GM06990 (cell line): ENCODE measurements at regions not wholly inside any gene's neighbourhood (a gene's known extent, or its start where the extent isn't known, plus 50 kb on each side); places are given as distances from the start of the nearest gene placed in this dataset.

Source experiments
- DNase-seq: peaks from one replicate; pipeline ENCODE4 v3.0.0-alpha.2; 2011; ENCODE audit not compliant: insufficient read length; ENCODE audit errors: extremely low read depth
- H3K27me3 ChIP-seq: replicated peaks from 2 replicates; pipeline ENCODE4 v1.6.0; 2011; ENCODE audit warnings: low read length; ENCODE audit not compliant: control insufficient read depth, insufficient read depth
- H3K36me3 ChIP-seq: 2 replicates; pipeline ENCODE4 v1.5.1; 2011; ENCODE audit warnings: low read length; ENCODE audit not compliant: control insufficient read depth, insufficient read depth
- H3K4me3 ChIP-seq: replicated peaks from 2 replicates; pipeline ENCODE4 v1.5.1; 2011; ENCODE audit warnings: low read depth, mild to moderate bottlenecking, control low read depth, low read length
- TF ChIP-seq, protein P1 (sequence below): IDR thresholded peaks from 2 replicates; pipeline ENCODE4 v1.5.1; 2011; ENCODE audit warnings: low read length, control low read depth, mild to moderate bottlenecking, inconsistent platforms; ENCODE audit not compliant: insufficient read depth, poor library complexity, severe bottlenecking

DNA sequence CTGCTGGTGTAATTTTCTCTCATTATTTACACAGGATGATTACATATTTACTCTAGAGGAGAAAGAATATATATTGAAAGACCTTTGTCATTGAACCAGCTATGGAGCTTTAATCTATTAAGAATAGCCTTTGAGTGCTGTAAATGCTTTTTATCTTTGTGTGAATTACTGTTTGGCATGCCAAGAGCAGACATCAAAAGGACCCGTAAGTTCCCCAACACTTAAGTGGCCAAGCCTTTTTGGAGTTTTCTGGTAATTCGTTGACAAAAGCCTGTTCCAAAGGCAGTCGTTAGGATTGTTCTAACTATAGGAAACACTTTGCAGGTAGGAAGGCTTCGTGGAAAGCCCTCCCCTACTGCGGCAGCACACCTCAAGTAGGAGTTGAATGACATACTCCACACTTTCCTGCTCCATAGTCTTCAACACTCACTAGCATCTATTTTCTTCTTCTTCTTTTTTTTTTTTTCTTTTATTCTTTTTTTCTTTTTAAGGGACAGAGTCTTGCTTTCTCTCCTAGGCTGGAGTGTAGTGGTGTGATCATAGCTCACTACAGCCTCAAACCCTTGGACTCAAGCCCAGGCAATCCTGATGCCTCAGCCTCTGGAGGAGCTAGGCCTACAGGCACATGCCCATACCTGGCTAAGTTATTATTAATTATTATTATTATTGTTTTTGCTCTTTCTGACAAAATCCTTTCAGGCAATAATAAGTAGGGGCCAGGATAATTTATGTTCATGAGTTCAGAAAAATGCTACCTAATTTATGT is 98.6 kb downstream of the SUCNR1 start:
- Histone ChIP-seq H3K4me3 (no peak overlapping the region), H3K27me3 (no peaks in the 10 kb centered on the region), H3K36me3 (no peaks in the 10 kb centered on the region)
- TF ChIP-seq, protein P1, sequence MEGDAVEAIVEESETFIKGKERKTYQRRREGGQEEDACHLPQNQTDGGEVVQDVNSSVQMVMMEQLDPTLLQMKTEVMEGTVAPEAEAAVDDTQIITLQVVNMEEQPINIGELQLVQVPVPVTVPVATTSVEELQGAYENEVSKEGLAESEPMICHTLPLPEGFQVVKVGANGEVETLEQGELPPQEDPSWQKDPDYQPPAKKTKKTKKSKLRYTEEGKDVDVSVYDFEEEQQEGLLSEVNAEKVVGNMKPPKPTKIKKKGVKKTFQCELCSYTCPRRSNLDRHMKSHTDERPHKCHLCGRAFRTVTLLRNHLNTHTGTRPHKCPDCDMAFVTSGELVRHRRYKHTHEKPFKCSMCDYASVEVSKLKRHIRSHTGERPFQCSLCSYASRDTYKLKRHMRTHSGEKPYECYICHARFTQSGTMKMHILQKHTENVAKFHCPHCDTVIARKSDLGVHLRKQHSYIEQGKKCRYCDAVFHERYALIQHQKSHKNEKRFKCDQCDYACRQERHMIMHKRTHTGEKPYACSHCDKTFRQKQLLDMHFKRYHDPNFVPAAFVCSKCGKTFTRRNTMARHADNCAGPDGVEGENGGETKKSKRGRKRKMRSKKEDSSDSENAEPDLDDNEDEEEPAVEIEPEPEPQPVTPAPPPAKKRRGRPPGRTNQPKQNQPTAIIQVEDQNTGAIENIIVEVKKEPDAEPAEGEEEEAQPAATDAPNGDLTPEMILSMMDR, result no peak
- no peak for DNase-seq

DNA sequence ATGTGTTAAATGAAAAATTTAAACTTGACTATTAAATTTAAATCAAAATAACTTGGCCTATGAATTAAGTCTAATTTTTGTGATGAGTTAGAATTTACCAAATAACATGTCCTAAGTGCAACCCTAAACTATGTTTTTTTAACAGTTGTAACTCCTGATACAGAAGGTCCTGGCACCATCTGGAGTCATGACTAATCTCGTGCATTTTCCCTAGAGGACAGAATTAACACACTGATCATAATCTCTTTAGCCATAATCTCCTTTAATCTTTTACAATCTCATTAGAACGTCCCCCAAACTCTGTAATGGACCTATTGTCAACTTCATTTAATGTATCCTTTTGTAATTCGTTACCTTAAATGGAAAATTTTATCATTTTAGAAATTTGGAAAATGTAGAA is 100.6 kb downstream of the SUCNR1 start:
- TF ChIP-seq, protein P1, result no peak
- no peak for DNase-seq

DNA sequence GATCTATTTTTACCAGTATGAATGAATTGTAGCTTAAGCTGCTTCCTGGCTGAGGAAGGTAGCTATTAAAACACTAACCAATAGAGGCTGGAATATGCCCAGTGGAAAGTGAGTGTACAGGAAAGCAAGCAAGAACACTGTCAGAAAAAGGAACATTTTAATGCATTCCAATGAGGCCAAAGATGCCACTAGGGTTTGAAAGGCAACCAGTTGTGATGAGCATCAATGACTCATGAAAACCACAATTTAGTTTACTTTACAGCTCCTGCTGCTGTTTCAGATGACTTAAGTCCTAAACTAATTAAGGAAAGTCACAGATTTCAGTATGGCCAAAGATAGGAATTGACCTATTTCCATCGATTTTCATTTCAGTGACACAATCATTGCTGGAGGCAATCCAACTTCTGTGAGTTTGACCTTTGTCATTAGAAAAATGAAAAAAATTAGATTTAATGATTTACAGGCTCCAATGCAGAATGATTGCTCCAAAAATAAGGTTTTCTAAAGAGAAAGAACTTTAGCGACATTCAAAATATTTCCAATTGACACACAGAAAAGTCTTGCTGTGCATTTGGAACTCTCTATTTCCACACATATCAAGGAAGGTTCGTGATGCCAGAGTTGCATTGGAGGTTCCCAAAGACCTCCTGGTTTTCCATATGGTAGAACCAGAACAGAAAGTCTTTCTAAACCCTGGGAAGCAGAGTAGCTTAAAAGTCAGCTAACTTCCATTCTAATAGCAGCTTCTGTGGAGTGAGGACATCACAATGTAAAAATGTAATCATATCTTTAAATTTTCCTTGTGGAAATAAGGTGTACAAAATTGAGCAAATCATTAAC is 103.0 kb downstream of the SUCNR1 start:
- Histone ChIP-seq H3K36me3 (no peaks in the 10 kb centered on the region), H3K27me3 (no peaks in the 10 kb centered on the region), H3K4me3 (no peak overlapping the region)
- peak; percentile 1 for DNase-seq
- TF ChIP-seq, protein P1, result no peak

More for the DNA sequence above, 100.6 kb downstream of the SUCNR1 start:
- H3K27me3 ChIP-seq, result no peaks in the 10 kb centered on the region
- no peak overlapping the region for H3K4me3 ChIP-seq
- H3K36me3 ChIP-seq, result no peaks in the 10 kb centered on the region

DNA sequence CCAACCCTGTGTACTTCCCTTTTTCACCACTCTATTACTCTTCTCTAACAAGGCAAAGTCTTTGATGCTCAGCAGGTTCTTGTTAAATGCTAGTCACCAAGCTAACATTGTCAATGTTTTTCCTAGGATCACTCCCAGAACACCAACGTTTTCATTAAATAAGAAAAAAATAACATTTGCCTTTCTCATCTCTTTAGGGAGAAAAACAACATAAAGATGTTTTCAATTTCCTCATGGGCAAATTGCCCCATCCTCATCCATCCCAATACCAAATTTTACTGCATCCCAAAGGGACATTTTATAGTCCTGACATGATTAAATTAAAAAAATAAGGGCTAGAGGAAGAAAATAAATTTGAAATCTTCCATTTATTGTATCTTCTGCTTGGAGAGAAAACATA is 106.5 kb downstream of the SUCNR1 start:
- Histone ChIP-seq H3K36me3 (no peaks in the 10 kb centered on the region), H3K4me3 (no peak overlapping the region), H3K27me3 (no peaks in the 10 kb centered on the region)
- DNase-seq, result no peak
- TF ChIP-seq, protein P1, result no peak

DNA sequence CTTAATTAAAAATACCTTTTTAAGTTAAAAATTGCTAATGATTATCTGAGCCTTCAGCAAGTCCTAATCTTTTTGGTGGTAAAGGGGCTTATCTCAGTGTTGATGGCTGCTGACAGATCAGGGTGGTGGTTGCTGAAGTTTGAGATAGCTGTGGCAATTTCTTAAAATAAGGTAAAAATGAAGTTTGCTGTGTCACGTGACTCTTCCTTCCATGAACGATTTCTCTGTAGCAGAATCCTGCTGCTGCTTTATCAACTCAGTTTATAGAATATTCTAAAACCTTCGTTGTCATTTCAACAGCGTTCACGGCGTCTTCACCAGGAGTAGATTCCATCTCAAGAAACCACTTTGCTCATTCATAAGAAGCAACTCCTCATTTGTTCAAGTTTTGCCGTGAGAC is 110.1 kb downstream of the SUCNR1 start:
- Histone ChIP-seq H3K36me3 (no peaks in the 10 kb centered on the region), H3K27me3 (no peaks in the 10 kb centered on the region), H3K4me3 (no peak overlapping the region)
- TF ChIP-seq, protein P1, result no peak
- DNase-seq, result no peak
